ENCODE measurements at regions not wholly inside any gene's neighbourhood (a gene's known extent, or its start where the extent isn't known, plus 50 kb on each side); places are given as distances from the start of the nearest gene placed in this dataset.
"Not testable (repeated sequence)": the region's sequence is repeated elsewhere in the genome, so short reads cannot be mapped to it uniquely, and the experiment has no call there.

GRCh38 chr10:2519139-2519538 is 548.2 kb upstream of the PFKP start:
- no peak for DNase-seq (ENCODE audit: extremely low read depth, low read depth)
- TF ChIP-seq, protein P1, sequence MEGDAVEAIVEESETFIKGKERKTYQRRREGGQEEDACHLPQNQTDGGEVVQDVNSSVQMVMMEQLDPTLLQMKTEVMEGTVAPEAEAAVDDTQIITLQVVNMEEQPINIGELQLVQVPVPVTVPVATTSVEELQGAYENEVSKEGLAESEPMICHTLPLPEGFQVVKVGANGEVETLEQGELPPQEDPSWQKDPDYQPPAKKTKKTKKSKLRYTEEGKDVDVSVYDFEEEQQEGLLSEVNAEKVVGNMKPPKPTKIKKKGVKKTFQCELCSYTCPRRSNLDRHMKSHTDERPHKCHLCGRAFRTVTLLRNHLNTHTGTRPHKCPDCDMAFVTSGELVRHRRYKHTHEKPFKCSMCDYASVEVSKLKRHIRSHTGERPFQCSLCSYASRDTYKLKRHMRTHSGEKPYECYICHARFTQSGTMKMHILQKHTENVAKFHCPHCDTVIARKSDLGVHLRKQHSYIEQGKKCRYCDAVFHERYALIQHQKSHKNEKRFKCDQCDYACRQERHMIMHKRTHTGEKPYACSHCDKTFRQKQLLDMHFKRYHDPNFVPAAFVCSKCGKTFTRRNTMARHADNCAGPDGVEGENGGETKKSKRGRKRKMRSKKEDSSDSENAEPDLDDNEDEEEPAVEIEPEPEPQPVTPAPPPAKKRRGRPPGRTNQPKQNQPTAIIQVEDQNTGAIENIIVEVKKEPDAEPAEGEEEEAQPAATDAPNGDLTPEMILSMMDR (IDR thresholded peaks at IDR 0.05; ENCODE audit: low read depth, low read length) = no peak

- TF ChIP-seq, protein P1 (IDR thresholded peaks at IDR 0.05; ENCODE audit: low read depth, low read length) = no peak
- no peak for DNase-seq (ENCODE audit: extremely low read depth, low read depth)
Observed at GRCh38 chr10:2509081-2509531, 558.2 kb upstream of the PFKP start.

- DNase-seq (ENCODE audit: extremely low read depth, low read depth) = not testable (repeated sequence)
Observed at GRCh38 chr10:2501366-2501940, 565.9 kb upstream of the PFKP start.

GRCh38 chr10:2494399-2494798 is 572.9 kb upstream of the PFKP start:
- TF ChIP-seq, protein P1 (IDR thresholded peaks at IDR 0.05; ENCODE audit: low read depth, low read length) = no peak
- no peak for DNase-seq (ENCODE audit: extremely low read depth, low read depth)

- DNase-seq (ENCODE audit: extremely low read depth, low read depth) = no peak
- TF ChIP-seq, protein P1 (IDR thresholded peaks at IDR 0.05; ENCODE audit: low read depth, low read length) = no peak
Observed at GRCh38 chr10:2488446-2489005, 578.8 kb upstream of the PFKP start.

DNA sequence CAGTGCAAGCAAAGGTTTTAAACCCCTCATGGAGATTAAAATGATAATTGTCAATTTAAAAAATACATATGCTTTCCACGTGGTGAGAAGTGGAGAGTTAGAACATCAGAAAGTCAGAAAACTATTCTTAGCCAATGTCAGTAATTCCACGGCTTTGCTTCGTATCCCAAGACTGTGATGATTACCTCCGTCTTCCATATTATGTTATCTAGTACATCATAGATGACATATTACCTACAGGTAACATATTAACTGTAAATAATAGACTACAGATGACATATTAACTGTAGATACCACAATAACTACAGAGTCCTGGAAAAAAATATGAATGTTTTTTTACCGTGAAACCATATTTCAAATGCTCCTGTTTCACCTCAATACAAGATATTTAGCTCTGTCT is 579.4 kb upstream of the PFKP start:
- TF ChIP-seq, protein P1 (IDR thresholded peaks at IDR 0.05; ENCODE audit: low read depth, low read length) = no peak
- no peak for DNase-seq (ENCODE audit: extremely low read depth, low read depth)

DNA sequence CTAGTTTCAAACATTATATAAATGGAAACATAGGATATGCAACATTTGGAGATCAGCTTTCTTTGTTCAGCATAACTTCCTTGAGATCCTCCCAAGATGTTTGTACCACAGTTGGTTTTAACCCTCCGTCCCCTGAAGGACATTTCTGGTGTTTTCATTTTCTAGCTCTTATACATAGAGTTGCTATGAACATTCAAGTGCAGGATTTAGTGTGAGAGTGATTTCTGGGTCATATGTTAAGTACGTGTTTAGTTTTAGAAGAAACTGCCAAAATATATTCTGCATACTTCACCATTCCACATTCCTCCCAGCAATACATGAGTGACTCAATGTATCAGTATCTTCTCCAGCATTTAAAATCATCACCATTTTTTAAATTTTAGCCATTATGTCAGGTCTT is 588.7 kb upstream of the PFKP start:
- TF ChIP-seq, protein P1 (IDR thresholded peaks at IDR 0.05; ENCODE audit: low read depth, low read length) = no peak
- DNase-seq (ENCODE audit: extremely low read depth, low read depth) = no peak
